ENCODE measurements at regions not wholly inside any gene's neighbourhood (a gene's known extent, or its start where the extent isn't known, plus 50 kb on each side); places are given as distances from the start of the nearest gene placed in this dataset.
A peak's percentile ranks its signal among the peaks of the same experiment; 100 is the strongest.

DNA sequence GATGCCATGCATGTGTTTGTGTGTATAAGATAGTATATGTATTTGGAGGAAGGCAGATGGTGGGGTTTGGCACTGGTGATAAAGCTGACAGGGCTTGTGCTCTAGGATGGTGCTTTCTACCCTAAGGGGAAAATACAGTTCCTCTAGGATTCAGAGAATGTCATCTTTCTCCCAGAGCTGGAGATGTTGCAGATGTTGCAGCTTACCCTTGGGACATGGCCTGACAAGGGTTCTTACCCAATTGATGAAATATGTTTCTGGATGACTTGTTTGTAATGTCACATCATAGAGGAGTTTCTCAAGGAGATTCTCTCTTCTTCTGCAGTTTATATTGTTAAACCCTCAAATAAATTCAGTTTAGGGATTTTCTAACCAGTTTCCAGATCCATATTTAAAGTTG lies 52.5 kb upstream of the PITX2 start:
- DNase-seq = no peak

DNA sequence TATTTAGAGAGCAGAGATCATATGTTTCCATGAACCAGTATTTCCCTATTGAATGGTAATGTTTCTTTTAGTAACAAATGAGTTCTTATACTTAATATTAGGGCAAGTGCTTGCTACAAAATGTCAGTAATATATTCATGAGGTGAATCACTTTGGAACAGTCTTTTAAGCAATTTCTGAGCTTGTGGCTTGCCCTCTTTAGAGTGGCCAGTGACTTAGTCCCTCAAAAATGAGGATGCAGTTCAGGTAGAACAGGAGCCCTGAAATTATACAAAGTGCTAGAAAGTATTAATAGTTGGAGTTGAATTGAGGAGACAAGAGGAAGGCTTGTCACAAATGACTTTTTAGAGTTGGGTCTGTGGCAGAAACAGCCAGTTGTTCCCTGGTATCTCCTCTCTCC lies 53.4 kb upstream of the PITX2 start:
- DNase-seq = no peak

- DNase-seq = no peak
Measured at GRCh38 chr4:110678517-110679227, 55.8 kb upstream of the PITX2 start.

DNA sequence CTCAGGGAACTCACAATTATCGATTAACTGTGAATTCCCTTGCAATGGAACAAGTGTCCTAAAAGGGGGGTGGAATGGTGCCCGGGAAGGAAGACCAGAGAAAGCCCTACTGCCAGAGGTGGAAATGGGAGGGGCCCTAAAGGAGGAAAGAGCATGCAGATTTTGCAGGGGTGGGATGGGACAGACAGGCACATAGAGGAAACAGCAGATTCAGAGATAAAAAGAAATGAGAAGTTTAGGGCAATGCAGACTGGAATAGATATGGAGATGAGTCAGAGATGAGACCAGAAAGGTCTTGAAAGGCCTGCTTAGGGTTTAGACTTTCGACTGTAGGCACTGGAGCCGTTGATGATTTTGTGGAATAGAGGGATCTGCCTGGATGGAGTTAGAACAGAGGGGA lies 57.4 kb upstream of the PITX2 start:
- DNase-seq = no peak

DNA sequence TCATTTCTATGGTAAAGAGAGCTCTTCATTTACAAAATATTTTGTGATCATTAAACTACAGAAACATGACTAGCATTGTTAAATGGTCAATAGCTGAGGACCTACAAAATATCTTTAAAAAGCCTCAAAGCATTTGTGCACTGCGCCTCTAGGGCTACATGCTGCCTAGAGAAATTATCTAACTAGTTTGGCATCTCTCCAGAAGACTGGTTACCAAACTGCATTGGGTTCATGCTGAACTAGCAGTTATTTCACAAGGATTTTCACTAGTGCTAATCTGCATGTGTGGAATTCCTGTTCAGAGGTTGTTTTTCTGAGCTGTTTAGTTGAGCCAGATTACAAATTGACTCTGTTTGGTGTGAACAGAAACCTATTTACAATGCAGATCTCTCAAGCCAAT lies 58.5 kb upstream of the PITX2 start:
- no peak for DNase-seq

- no peak for DNase-seq
Measured at GRCh38 chr4:110682311-110682710, 59.4 kb upstream of the PITX2 start.

- no peak for DNase-seq
Measured at GRCh38 chr4:110683601-110684000, 60.7 kb upstream of the PITX2 start.

- DNase-seq = no peak
Measured at GRCh38 chr4:110702326-110702725, 79.4 kb upstream of the PITX2 start.

- no peak for DNase-seq
Measured at GRCh38 chr4:110704748-110705439, 82.0 kb upstream of the PITX2 start.

GRCh38 chr4:110705440-110705782 lies 82.5 kb upstream of the PITX2 start:
- DNase-seq = no peak

- no peak for DNase-seq
Measured at GRCh38 chr4:110710070-110710469, 87.2 kb upstream of the PITX2 start.

GRCh38 chr4:110712486-110712885 lies 89.6 kb upstream of the PITX2 start:
- no peak for DNase-seq

- DNase-seq = no peak
Measured at GRCh38 chr4:110730318-110730717, 107.4 kb upstream of the PITX2 start.

GRCh38 chr4:110733901-110734300 lies 111.0 kb upstream of the PITX2 start:
- DNase-seq = no peak

DNA sequence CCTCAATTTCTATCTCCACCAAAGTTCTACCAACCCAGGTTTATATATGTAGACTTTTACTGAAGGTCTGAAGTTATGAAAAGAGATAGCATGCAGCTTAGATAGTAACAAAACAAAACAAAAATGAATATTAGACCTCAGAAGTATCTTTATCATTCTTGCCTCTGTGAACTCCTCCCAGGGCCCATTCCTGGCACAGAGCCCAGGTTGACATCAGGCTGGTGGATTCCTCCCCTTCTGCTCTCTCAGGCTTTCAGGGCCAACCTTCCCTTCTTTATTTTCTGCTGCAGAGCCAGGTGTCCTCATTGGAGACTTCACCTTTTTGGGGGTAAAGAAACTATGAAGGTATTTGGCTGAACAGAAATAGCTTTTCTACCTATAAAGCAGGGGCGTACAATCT lies 112.8 kb upstream of the PITX2 start:
- peak; percentile 0 for DNase-seq

- no peak for DNase-seq
Measured at GRCh38 chr4:110737931-110738330, 115.1 kb upstream of the PITX2 start.

DNA sequence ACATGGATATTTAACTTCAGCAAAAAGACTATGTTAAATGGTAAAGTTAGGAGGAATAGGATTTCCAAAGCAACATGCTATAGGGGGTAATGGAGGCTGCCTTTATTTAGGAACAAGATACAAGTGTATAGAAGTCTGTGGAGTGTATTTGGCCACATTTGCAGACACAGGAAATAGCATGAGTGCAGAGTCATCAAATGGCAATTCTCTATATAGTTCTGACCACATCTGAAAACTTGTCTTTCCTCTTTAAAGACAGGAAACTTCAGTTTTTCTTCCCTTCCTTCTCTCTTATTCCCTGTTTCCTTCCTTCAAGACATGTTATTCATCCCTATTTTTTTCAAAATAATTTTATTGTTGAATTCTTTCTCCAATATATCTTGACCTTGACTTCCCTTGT lies 119.3 kb upstream of the PITX2 start:
- DNase-seq = no peak

GRCh38 chr4:110748071-110748470 lies 125.2 kb upstream of the PITX2 start:
- DNase-seq = no peak

- no peak for DNase-seq
Measured at GRCh38 chr4:110751183-110751582, 128.3 kb upstream of the PITX2 start.

DNA sequence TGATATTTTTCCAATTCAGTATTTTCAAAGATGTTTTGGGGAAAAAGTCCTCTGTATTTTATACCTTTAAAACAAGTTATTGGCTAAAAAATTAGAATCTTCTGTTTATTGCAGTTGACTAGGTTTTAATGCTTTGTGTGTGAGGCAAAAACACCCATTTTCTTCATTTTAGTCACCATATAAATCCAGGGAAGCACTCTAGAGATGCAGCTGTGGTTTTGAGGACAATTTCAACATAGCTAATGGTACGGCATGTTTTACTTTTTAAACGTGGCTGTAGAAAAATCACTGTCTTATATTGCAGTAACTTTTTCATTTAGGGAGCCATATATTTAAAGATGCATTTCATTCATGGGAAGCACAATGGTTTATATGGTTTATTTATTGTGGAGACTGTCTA lies 129.1 kb upstream of the PITX2 start:
- no peak for DNase-seq

DNA sequence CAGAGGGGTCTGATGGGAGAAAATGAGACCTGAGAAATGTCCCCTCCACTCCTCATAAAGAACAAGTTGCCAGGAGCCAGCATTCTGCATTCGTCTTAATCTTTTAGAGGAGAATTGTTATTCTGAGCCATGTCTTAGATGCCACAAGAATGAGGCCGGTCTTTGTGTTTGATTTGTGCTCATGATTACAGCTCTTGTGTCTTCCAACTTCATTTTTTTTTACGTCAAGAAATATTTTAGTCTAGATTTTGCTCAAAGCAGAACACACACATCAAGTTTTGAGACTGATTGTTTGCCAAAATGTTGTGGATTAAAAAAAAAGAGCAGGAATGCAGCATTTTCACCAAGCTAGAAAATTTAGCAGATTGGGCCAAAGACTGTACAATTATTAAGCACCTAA lies 130.6 kb upstream of the PITX2 start:
- DNase-seq = no peak

DNA sequence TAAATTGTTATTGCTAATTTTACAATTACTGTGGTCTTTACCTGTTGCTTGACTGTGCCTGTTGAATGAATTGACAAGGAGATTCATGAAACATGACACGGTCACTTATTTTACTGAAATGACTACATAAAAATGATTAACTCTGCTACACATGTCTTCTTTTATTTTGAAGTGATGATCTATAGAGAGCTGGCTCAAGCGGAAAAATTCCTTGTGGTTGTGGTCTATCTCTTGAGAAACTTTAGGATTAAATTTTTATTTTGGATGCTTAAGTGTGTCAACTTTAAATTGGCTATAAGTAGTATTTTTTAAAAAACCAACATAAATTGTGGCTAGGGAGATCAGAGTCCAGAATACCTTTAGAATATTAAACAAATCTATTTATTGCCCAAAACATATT lies 131.8 kb upstream of the PITX2 start:
- DNase-seq = no peak

- DNase-seq = no peak
Measured at GRCh38 chr4:110769578-110769977, 146.7 kb upstream of the PITX2 start.

DNA sequence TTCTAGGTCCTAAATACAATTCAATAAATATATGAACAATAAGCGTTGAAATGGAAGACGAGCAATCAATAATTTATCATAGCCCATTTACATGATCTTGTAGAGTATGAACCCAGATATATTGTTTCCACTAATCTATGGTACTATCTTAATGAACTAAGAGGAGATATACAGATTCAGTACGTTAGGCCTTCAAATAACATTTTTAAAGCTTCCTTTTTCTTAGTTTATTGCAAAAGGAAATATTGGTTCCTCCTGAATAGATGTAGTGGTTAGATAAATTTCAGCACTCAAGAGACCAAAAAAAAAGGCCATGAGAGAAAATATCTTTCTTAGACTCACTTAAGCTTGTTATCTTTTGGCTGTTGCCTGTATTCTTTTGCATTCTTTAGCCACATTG lies 147.5 kb upstream of the PITX2 start:
- DNase-seq = no peak

DNA sequence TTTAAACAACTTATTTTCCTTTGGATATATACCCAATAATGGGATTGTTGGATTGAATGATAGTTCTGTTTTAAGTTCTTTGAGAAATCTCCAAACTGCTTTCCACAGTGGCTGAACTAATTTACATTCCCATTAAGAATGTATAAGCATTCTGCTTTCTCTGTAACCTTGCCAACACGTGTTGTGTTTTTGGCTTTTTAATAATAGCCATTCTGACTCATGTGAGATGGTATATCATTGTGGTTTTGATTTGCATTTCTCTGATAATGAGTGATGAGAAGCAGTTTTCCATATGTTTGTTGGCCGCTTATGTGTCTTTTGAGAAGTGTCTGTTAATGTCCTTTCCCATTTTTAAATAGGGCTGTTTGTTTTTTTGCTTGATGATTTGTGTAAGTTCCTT lies 155.6 kb upstream of the PITX2 start:
- DNase-seq = no peak
